ENCODE measurements at regions not wholly inside any gene's neighbourhood (a gene's known extent, or its start where the extent isn't known, plus 50 kb on each side); places are given as distances from the start of the nearest gene placed in this dataset.

DNA sequence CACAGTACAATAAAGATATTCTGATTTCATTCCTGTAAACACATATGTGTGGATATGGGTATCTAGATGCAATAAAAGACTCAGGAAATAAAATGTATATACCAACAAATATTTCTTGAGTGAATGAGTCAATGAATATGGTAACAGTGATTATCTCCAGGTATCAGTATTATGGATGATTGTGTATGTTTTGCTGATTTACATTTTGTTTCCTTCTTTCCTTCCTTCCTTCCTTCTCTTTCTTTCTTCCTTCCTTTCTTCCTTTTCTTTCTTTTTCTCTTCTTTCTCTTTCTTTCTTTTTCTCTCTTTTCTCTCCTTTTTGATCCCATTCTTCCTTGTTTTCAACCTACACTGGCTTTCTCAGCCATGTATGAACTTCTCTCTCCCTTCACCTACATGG is 85.3 kb upstream of the DLX6 start:
- Histone ChIP-seq H3K4me3 (ENCODE audit: low read depth in 1 of 3, low read length in 3 of 3) (no peak overlapping the region), H3K9me3 (ENCODE audit: control insufficient read depth in 4 of 4, low read length in 3 of 4) (no peaks in the 10 kb centered on the region), H3K36me3 (ENCODE audit: control insufficient read depth in 4 of 4, insufficient read depth in 3 of 4, low read depth in 1 of 4, low read length in 3 of 4) (no peaks in the 10 kb centered on the region), H3K9ac (ENCODE audit: low read depth in 1 of 2, low read length in 2 of 2) (no peak overlapping the region), H3K27me3 (ENCODE audit: control insufficient read depth in 4 of 4, insufficient read depth in 4 of 4, low read length in 3 of 4) (peaks cover 0 to 4% (median 0%) of the 10 kb centered on the region in 4 donors), H3K27ac (ENCODE audit: low read depth in 1 of 2, low read length in 2 of 2) (no peak overlapping the region), H3K4me1 (ENCODE audit: control insufficient read depth in 4 of 4, insufficient read depth in 4 of 4, low read length in 3 of 4) (no peaks in the 10 kb centered on the region)
- TF ChIP-seq, protein P1, sequence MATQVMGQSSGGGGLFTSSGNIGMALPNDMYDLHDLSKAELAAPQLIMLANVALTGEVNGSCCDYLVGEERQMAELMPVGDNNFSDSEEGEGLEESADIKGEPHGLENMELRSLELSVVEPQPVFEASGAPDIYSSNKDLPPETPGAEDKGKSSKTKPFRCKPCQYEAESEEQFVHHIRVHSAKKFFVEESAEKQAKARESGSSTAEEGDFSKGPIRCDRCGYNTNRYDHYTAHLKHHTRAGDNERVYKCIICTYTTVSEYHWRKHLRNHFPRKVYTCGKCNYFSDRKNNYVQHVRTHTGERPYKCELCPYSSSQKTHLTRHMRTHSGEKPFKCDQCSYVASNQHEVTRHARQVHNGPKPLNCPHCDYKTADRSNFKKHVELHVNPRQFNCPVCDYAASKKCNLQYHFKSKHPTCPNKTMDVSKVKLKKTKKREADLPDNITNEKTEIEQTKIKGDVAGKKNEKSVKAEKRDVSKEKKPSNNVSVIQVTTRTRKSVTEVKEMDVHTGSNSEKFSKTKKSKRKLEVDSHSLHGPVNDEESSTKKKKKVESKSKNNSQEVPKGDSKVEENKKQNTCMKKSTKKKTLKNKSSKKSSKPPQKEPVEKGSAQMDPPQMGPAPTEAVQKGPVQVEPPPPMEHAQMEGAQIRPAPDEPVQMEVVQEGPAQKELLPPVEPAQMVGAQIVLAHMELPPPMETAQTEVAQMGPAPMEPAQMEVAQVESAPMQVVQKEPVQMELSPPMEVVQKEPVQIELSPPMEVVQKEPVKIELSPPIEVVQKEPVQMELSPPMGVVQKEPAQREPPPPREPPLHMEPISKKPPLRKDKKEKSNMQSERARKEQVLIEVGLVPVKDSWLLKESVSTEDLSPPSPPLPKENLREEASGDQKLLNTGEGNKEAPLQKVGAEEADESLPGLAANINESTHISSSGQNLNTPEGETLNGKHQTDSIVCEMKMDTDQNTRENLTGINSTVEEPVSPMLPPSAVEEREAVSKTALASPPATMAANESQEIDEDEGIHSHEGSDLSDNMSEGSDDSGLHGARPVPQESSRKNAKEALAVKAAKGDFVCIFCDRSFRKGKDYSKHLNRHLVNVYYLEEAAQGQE (IDR thresholded peaks at IDR 0.05) = no peak
- TF ChIP-seq, protein P2, sequence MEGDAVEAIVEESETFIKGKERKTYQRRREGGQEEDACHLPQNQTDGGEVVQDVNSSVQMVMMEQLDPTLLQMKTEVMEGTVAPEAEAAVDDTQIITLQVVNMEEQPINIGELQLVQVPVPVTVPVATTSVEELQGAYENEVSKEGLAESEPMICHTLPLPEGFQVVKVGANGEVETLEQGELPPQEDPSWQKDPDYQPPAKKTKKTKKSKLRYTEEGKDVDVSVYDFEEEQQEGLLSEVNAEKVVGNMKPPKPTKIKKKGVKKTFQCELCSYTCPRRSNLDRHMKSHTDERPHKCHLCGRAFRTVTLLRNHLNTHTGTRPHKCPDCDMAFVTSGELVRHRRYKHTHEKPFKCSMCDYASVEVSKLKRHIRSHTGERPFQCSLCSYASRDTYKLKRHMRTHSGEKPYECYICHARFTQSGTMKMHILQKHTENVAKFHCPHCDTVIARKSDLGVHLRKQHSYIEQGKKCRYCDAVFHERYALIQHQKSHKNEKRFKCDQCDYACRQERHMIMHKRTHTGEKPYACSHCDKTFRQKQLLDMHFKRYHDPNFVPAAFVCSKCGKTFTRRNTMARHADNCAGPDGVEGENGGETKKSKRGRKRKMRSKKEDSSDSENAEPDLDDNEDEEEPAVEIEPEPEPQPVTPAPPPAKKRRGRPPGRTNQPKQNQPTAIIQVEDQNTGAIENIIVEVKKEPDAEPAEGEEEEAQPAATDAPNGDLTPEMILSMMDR (IDR thresholded peaks at IDR 0.05; ENCODE audit: low read depth, low read length, missing input control) = no peak
- TF ChIP-seq, protein P3, sequence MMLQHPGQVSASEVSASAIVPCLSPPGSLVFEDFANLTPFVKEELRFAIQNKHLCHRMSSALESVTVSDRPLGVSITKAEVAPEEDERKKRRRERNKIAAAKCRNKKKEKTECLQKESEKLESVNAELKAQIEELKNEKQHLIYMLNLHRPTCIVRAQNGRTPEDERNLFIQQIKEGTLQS (IDR thresholded peaks at IDR 0.05) = no peak
- DNase-seq (ENCODE audit: low spot score) = no peak

DNA sequence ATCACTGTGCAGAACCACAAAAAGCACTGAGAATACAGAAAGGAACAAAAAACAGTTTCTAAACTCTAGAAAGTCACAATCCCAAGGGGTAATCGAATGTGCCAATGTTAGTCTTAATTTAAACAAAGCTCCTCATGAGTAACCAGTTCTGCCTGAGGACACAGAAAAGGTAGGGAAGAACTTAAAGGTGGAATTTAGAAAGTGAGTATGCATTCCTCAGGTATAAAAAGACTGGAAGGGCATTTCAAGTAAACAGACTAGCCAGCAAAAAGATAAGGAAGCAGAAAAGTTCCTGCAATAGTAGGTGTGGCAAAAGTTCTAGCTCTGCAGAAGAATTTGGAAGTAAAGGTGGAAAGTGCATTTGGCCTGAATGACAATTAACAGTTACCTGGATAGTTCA is 84.6 kb upstream of the DLX6 start:
- Histone ChIP-seq H3K4me3 (ENCODE audit: low read depth in 1 of 3, low read length in 3 of 3) (no peak overlapping the region), H3K9ac (ENCODE audit: low read depth in 1 of 2, low read length in 2 of 2) (no peak overlapping the region), H3K36me3 (ENCODE audit: control insufficient read depth in 4 of 4, insufficient read depth in 3 of 4, low read depth in 1 of 4, low read length in 3 of 4) (no peaks in the 10 kb centered on the region), H3K4me1 (ENCODE audit: control insufficient read depth in 4 of 4, insufficient read depth in 4 of 4, low read length in 3 of 4) (no peaks in the 10 kb centered on the region), H3K27ac (ENCODE audit: low read depth in 1 of 2, low read length in 2 of 2) (no peak overlapping the region), H3K27me3 (ENCODE audit: control insufficient read depth in 4 of 4, insufficient read depth in 4 of 4, low read length in 3 of 4) (peaks cover 0 to 4% (median 0%) of the 10 kb centered on the region in 4 donors), H3K9me3 (ENCODE audit: control insufficient read depth in 4 of 4, low read length in 3 of 4) (no peaks in the 10 kb centered on the region)
- TF ChIP-seq HNF4G (IDR thresholded peaks at IDR 0.05) = no peak
- no peak for TF ChIP-seq RXRA (IDR thresholded peaks at IDR 0.05)
- no peak for TF ChIP-seq FOXA2 (IDR thresholded peaks at IDR 0.05)
- DNase-seq (ENCODE audit: low spot score) = no peak
- WGBS = 89% methylated on average over 1 of the region's 1 CpG

DNA sequence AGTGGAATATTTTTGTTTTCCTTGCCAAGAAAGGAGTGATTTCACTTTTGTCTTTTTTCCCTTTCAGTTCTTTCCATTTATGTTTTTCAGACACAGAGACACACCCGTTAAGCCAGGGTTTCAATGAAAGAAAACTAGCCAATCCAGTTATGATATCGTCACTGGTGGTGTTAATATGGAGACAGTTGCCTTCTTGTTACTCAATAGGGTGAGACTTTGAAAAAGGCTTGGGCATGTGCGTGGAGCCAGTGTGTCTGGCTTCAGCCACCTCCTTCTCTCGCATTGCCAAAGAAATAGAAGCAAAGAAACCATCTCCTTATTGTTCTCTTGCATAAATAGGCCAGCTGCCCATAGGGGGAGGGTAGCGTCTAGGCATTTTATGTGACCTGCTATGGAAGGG is 84.1 kb upstream of the DLX6 start:
- no peak overlapping the region for H3K9ac ChIP-seq (ENCODE audit: low read depth in 1 of 2, low read length in 2 of 2)
- H3K4me1 ChIP-seq (ENCODE audit: control insufficient read depth in 4 of 4, insufficient read depth in 4 of 4, low read length in 3 of 4) = no peaks in the 10 kb centered on the region
- TF ChIP-seq, protein P4, sequence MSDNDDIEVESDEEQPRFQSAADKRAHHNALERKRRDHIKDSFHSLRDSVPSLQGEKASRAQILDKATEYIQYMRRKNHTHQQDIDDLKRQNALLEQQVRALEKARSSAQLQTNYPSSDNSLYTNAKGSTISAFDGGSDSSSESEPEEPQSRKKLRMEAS (IDR thresholded peaks at IDR 0.05) = no peak
- TF ChIP-seq FOXA2 (IDR thresholded peaks at IDR 0.05) (no peak), HNF4G (IDR thresholded peaks at IDR 0.05) (no peak), YY1 (IDR thresholded peaks at IDR 0.05) (no peak), HNF4A (conservative IDR thresholded peaks at IDR 0.05) (no peak), EGR1 (IDR thresholded peaks at IDR 0.05; ENCODE audit: low read depth in 2 of 2) (no peak)
- TF ChIP-seq, protein P2 (IDR thresholded peaks at IDR 0.05; ENCODE audit: low read depth, low read length, missing input control) = no peak
- TF ChIP-seq, protein P1 (IDR thresholded peaks at IDR 0.05) = no peak
- TF ChIP-seq, protein P5, sequence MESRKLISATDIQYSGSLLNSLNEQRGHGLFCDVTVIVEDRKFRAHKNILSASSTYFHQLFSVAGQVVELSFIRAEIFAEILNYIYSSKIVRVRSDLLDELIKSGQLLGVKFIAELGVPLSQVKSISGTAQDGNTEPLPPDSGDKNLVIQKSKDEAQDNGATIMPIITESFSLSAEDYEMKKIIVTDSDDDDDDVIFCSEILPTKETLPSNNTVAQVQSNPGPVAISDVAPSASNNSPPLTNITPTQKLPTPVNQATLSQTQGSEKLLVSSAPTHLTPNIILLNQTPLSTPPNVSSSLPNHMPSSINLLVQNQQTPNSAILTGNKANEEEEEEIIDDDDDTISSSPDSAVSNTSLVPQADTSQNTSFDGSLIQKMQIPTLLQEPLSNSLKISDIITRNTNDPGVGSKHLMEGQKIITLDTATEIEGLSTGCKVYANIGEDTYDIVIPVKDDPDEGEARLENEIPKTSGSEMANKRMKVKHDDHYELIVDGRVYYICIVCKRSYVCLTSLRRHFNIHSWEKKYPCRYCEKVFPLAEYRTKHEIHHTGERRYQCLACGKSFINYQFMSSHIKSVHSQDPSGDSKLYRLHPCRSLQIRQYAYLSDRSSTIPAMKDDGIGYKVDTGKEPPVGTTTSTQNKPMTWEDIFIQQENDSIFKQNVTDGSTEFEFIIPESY (IDR thresholded peaks at IDR 0.05) = no peak
- H3K27ac ChIP-seq (ENCODE audit: low read depth in 1 of 2, low read length in 2 of 2) = no peak overlapping the region
- no peak overlapping the region for H3K4me3 ChIP-seq (ENCODE audit: low read depth in 1 of 3, low read length in 3 of 3)
- H3K9me3 ChIP-seq (ENCODE audit: control insufficient read depth in 4 of 4, low read length in 3 of 4) = no peaks in the 10 kb centered on the region
- DNase-seq (ENCODE audit: low spot score) = no peak
- no peaks in the 10 kb centered on the region for H3K36me3 ChIP-seq (ENCODE audit: control insufficient read depth in 4 of 4, insufficient read depth in 3 of 4, low read depth in 1 of 4, low read length in 3 of 4)
- 77% methylated on average over 5 of the region's 5 CpGs for WGBS
- H3K27me3 ChIP-seq (ENCODE audit: control insufficient read depth in 4 of 4, insufficient read depth in 4 of 4, low read length in 3 of 4) = peaks cover 0 to 4% (median 0%) of the 10 kb centered on the region in 4 donors
